Fibroblast of lung (primary cell): ENCODE measurements at regions not wholly inside any gene's neighbourhood (a gene's known extent, or its start where the extent isn't known, plus 50 kb on each side); places are given as distances from the start of the nearest gene placed in this dataset.

Experiments used
- EZH2 ChIP-seq: IDR thresholded peaks from 2 replicates; pipeline ENCODE4 v1.5.1; 2012; ENCODE audit warnings: low read length, control low read depth, mild to moderate bottlenecking; ENCODE audit errors: missing control alignments
- TF ChIP-seq, protein P1 (sequence below), 2 donors: IDR thresholded peaks in 1 of 2; conservative IDR thresholded peaks in 1 of 2; 1 replicate in 1 of 2; 2 replicates in 1 of 2; pipeline ENCODE4 v1.5.1; 2011 to 2012; ENCODE audit warnings: low read length in 2 of 2, control low read depth in 1 of 2, inconsistent platforms in 1 of 2, low read depth in 1 of 2, mild to moderate bottlenecking in 1 of 2

DNA sequence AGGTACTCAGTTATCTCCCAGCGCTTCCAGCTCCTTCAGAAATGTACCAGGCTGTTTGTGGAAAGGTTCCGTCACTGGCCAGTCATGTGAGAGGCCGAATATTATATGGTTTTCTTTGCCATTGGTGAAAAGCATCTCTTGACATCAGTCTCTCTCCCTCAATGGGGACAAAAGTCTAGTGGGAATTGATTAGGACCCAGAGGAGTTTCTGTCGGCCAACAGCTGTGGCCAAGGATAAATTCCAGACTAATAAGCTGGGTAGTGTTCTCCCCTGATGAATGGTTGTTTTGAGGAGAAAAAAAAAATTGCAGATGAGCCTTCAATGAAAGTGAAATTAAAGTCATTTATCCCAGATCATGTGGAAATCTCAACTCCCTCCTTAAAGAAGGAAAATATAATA lies 404.7 kb upstream of the THRB start:
- TF ChIP-seq, protein P1, sequence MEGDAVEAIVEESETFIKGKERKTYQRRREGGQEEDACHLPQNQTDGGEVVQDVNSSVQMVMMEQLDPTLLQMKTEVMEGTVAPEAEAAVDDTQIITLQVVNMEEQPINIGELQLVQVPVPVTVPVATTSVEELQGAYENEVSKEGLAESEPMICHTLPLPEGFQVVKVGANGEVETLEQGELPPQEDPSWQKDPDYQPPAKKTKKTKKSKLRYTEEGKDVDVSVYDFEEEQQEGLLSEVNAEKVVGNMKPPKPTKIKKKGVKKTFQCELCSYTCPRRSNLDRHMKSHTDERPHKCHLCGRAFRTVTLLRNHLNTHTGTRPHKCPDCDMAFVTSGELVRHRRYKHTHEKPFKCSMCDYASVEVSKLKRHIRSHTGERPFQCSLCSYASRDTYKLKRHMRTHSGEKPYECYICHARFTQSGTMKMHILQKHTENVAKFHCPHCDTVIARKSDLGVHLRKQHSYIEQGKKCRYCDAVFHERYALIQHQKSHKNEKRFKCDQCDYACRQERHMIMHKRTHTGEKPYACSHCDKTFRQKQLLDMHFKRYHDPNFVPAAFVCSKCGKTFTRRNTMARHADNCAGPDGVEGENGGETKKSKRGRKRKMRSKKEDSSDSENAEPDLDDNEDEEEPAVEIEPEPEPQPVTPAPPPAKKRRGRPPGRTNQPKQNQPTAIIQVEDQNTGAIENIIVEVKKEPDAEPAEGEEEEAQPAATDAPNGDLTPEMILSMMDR (conservative IDR thresholded peaks at IDR 0.05 in 1 of 2, IDR thresholded peaks at IDR 0.05 in 1 of 2; ENCODE audit: low read depth in 1 of 2, low read length in 2 of 2), result no peak
- no peak for TF ChIP-seq EZH2
